ENCODE measurements at regions not wholly inside any gene's neighbourhood (a gene's known extent, or its start where the extent isn't known, plus 50 kb on each side); places are given as distances from the start of the nearest gene placed in this dataset.
"Not testable (repeated sequence)": the region's sequence is repeated elsewhere in the genome, so short reads cannot be mapped to it uniquely, and the experiment has no call there.

DNA sequence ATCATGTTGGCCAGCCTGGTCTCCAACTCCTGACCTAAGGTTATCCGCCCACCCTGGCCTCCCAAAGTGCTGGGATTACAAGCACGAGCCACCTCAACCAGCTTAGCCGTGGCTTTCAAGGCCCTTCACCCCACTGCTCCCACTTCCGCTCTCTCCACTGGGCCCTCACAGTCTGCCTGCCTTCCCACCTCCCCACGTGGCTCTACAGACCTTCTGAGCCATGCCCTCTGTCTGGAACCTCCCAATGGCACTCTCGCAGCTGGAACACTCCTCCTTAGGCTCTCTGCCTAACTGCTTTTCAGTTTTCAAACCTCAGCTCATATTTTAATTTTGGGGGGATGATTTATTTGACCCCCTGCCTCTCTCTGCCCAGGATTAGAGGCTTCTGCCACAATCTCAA is 59.3 kb upstream of the SH3RF1 start:
- Histone ChIP-seq H3K27me3 (ENCODE audit: control insufficient read depth, insufficient read depth, low read length) (no peaks in the 10 kb centered on the region), H3K27ac (ENCODE audit: low read depth, low read length) (no peak overlapping the region), H3K4me3 (ENCODE audit: low read depth, low read length) (no peak overlapping the region), H3K4me1 (ENCODE audit: control insufficient read depth, insufficient read depth, low read length) (peaks cover 14% of the 10 kb centered on the region), H3K9ac (ENCODE audit: low read length) (no peak overlapping the region), H3K9me3 (ENCODE audit: control insufficient read depth, insufficient read depth, low read depth, low read length) (peaks cover 13% of the 10 kb centered on the region), H3K36me3 (ENCODE audit: control insufficient read depth, insufficient read depth, low read length) (no peaks in the 10 kb centered on the region)

DNA sequence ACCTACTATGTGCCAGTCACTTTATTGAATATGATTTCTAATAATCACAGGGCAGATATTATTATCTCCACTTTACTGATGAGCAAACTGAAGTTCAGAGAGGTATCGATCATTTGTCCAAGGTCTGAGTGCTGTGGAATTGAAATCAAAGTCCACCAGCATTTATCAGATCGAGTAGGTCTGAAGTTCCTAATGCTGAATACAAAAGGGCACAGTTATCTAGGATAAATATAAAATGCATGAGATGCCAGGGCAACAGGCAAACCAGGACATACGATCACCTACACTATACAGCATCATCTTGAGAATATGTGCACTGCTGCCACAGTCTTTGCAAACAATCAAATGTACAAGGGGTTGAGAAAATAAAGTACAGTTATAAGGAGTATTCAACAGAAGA is 57.2 kb upstream of the SH3RF1 start:
- Histone ChIP-seq H3K27ac (ENCODE audit: low read depth, low read length) (no peak overlapping the region), H3K36me3 (ENCODE audit: control insufficient read depth, insufficient read depth, low read length) (no peaks in the 10 kb centered on the region), H3K9me3 (ENCODE audit: control insufficient read depth, insufficient read depth, low read depth, low read length) (peaks cover 7% of the 10 kb centered on the region), H3K9ac (ENCODE audit: low read length) (no peak overlapping the region), H3K27me3 (ENCODE audit: control insufficient read depth, insufficient read depth, low read length) (no peaks in the 10 kb centered on the region), H3K4me1 (ENCODE audit: control insufficient read depth, insufficient read depth, low read length) (no peaks in the 10 kb centered on the region), H3K4me3 (ENCODE audit: low read depth, low read length) (no peak overlapping the region)

DNA sequence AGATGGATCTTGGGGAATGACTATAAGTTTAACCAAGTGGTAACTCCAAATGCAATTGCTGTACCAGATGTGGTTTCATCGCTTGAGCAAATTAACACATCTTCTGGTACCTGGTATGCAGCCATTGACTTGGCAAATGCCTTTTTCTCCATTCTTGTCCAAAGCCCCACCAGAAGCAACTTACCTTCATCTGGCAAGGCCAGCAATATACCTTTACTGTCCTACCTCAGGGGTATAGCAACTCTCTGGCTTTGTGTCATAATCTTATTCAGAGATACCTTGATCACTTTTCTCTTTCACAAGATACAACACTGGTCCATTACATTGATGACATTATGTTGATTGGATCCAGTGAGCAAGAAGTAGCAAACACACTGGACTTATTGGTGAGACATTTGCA is 53.2 kb upstream of the SH3RF1 start:
- not testable (repeated sequence) for H3K36me3 ChIP-seq (ENCODE audit: control insufficient read depth, insufficient read depth, low read length); H3K4me3 ChIP-seq (ENCODE audit: low read depth, low read length); H3K9me3 ChIP-seq (ENCODE audit: control insufficient read depth, insufficient read depth, low read depth, low read length); H3K4me1 ChIP-seq (ENCODE audit: control insufficient read depth, insufficient read depth, low read length); H3K27me3 ChIP-seq (ENCODE audit: control insufficient read depth, insufficient read depth, low read length); H3K9ac ChIP-seq (ENCODE audit: low read length); H3K27ac ChIP-seq (ENCODE audit: low read depth, low read length)

DNA sequence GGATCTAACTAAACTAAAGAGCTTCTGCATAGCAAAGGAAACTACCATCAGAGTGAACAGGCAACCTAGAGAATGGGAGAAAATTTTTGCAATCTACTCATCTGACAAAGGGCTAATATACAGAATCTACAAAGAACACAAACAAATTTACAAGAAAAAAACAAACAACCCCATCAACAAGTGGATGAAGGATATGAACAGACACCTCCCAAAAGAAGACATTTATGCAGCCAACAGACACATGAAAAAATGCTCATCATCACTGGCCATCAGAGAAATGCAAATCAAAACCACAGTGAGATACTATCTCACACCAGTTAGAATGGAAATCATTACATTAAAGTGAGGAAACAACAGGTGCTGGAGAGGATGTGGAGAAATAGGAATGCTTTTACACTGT is 52.1 kb upstream of the SH3RF1 start:
- not testable (repeated sequence) for H3K27ac ChIP-seq (ENCODE audit: low read depth, low read length); H3K4me1 ChIP-seq (ENCODE audit: control insufficient read depth, insufficient read depth, low read length); H3K4me3 ChIP-seq (ENCODE audit: low read depth, low read length); H3K9me3 ChIP-seq (ENCODE audit: control insufficient read depth, insufficient read depth, low read depth, low read length); H3K9ac ChIP-seq (ENCODE audit: low read length); H3K27me3 ChIP-seq (ENCODE audit: control insufficient read depth, insufficient read depth, low read length); H3K36me3 ChIP-seq (ENCODE audit: control insufficient read depth, insufficient read depth, low read length)
